ENCODE measurements at regions not wholly inside any gene's neighbourhood (a gene's known extent, or its start where the extent isn't known, plus 50 kb on each side); places are given as distances from the start of the nearest gene placed in this dataset.

GRCh38 chr9:99590840-99591239 is 230.8 kb upstream of the NR4A3 start:
- CTCF ChIA-PET: no interaction called here
- Histone ChIP-seq H3K4me2 (no peak overlapping the region), H3K27ac (no peak overlapping the region), H3K9me3 (no peaks in the 10 kb centered on the region), H3K4me1 (no peaks in the 10 kb centered on the region), H3K4me3 (no peak overlapping the region)
- TF ChIP-seq RFX5 (IDR thresholded peaks at IDR 0.05) (no peak), HDAC2 (IDR thresholded peaks at IDR 0.05) (no peak)
- WGBS (ENCODE audit: missing lambda C conversion rate): 0% methylated on average over 1 of the region's 1 CpG
- no peak for DNase-seq (ENCODE audit: low read depth in 1 of 2, low spot score in 1 of 2)
- FAIRE-seq: no peak
- no peak for ATAC-seq
- POLR2A ChIA-PET: no interaction called here

- POLR2A ChIA-PET: no interaction called here
- CTCF ChIA-PET: no interaction called here
- Histone ChIP-seq H3K27ac (no peak overlapping the region), H3K4me2 (no peak overlapping the region), H3K9me3 (no peaks in the 10 kb centered on the region), H3K4me3 (no peak overlapping the region), H3K4me1 (no peaks in the 10 kb centered on the region)
- no peak for TF ChIP-seq BCL3 (IDR thresholded peaks at IDR 0.05)
- TF ChIP-seq JUN (IDR thresholded peaks at IDR 0.05): no peak
- no peak for TF ChIP-seq RAD21 (conservative IDR thresholded peaks at IDR 0.05 in 1 of 2, IDR thresholded peaks at IDR 0.05 in 1 of 2)
- TF ChIP-seq TFCP2L1 (CRISPR knock-in tag; IDR thresholded peaks at IDR 0.05): no peak
- no peak for TF ChIP-seq ELK1 (IDR thresholded peaks at IDR 0.05; ENCODE audit: low read depth, low read length)
- no peak for TF ChIP-seq REST (IDR thresholded peaks at IDR 0.05)
- TF ChIP-seq FOXS1 (CRISPR knock-in tag; IDR thresholded peaks at IDR 0.05): no peak
- no peak for TF ChIP-seq E2F6 (IDR thresholded peaks at IDR 0.05; ENCODE audit: borderline replicate concordance, low read depth)
- TF ChIP-seq JUNB (IDR thresholded peaks at IDR 0.05): no peak
- TF ChIP-seq PHF8 (IDR thresholded peaks at IDR 0.05; ENCODE audit: borderline replicate concordance, low read depth): no peak
- no peak for TF ChIP-seq MAX (IDR thresholded peaks at IDR 0.05)
- TF ChIP-seq MAFK (IDR thresholded peaks at IDR 0.05; ENCODE audit: partially characterized antibody): no peak
- TF ChIP-seq FOSB (CRISPR knock-in tag; IDR thresholded peaks at IDR 0.05): no peak
- TF ChIP-seq EHMT2 (IDR thresholded peaks at IDR 0.05; ENCODE audit: low read depth): no peak
- no peak for TF ChIP-seq NR3C1 (IDR thresholded peaks at IDR 0.05)
- FAIRE-seq: no peak
- 15% methylated on average over 2 of the region's 2 CpGs for WGBS (ENCODE audit: missing lambda C conversion rate)
- no peak for DNase-seq (ENCODE audit: low read depth in 1 of 2, low spot score in 1 of 2)
- no peak for ATAC-seq
Observed at GRCh38 chr9:99591770-99592169, 229.9 kb upstream of the NR4A3 start.
